GM12878 (cell line): ENCODE measurements at regions not wholly inside any gene's neighbourhood (a gene's known extent, or its start where the extent isn't known, plus 50 kb on each side); places are given as distances from the start of the nearest gene placed in this dataset.

Source experiments
- ATAC-seq: fragments of 200-7000 bp; cut with Tn5 transposase; 3 replicates; pipeline ENCODE4 v1.9.1; 2020; ENCODE audit warnings: mild to moderate bottlenecking, moderate library complexity
- BruUV-seq: library from RNA; stranded (reverse); fragments of 400-500 nt; replicated peaks from 2 replicates; lab custom pipeline; 2021; lab: Mats Ljungman, UMichigan
- CTCF ChIA-PET: fragments of 300-600 bp; sonication (Branson Sonifier 250); formaldehyde crosslinking; extraction: SDS; loops from one replicate; lab custom pipeline; 2021; ENCODE audit warnings: inconsistent platforms; lab: Yijun Ruan, JAX
- POLR2A ChIA-PET: fragments of 350-600 bp; formaldehyde crosslinking; extraction: SDS; loops from one replicate; lab custom pipeline; 2021; ENCODE audit warnings: inconsistent platforms; lab: Charles Lee
- RAD21 ChIA-PET: fragments of 300-600 bp; sonication (Branson Sonifier 250); formaldehyde crosslinking; loops from one replicate; lab custom pipeline; 2023; ENCODE audit warnings: antibody characterized with exemption; ENCODE audit not compliant: unreplicated experiment; lab: Charles Lee
- SMC1A ChIA-PET: fragments of 300-600 bp; sonication (Branson Sonifier 250); formaldehyde crosslinking; loops from one replicate; lab custom pipeline; 2023; ENCODE audit not compliant: unreplicated experiment, uncharacterized antibody; lab: Charles Lee
- DNase-seq: peaks from one replicate; pipeline ENCODE4 v3.0.0-alpha.2; 2011; ENCODE audit warnings: low read depth, low spot score
- FAIRE-seq: peaks from 3 replicates; lab custom pipeline; 2011; peaks lifted over from hg19 to GRCh38; lab: Jason Lieb, UNC
- H2AFZ ChIP-seq: 2 replicates; pipeline ENCODE4 v1.6.0; 2011; ENCODE audit warnings: low read depth, low read length, control low read depth; ENCODE audit not compliant: control insufficient read depth
- H3K27ac ChIP-seq: 2 replicates; pipeline ENCODE4 v1.5.1; 2011; ENCODE audit warnings: control low read depth; ENCODE audit not compliant: control insufficient read depth, insufficient read depth
- H3K27me3 ChIP-seq, 2 experiments: replicated peaks in 1 of 2; 2 replicates each; pipeline versions ENCODE4 v1.6.0 to v1.6.1; 2011; ENCODE audit warnings: low read length in 1 of 2; ENCODE audit not compliant: control insufficient read depth in 2 of 2, insufficient read depth in 2 of 2
- H3K36me3 ChIP-seq, 2 experiments: 2 replicates each; pipeline ENCODE4 v1.5.1; 2011; ENCODE audit warnings: low read length in 1 of 2; ENCODE audit not compliant: control insufficient read depth in 2 of 2, insufficient read depth in 2 of 2
- H3K4me1 ChIP-seq: 2 replicates; pipeline ENCODE4 v1.6.1; 2011; ENCODE audit warnings: mild to moderate bottlenecking, low read length, moderate library complexity, mixed read lengths; ENCODE audit not compliant: control insufficient read depth, insufficient read depth
- H3K4me2 ChIP-seq: 2 replicates; pipeline ENCODE4 v1.6.0; 2011; ENCODE audit warnings: control low read depth; ENCODE audit not compliant: control insufficient read depth, insufficient read depth
- H3K4me3 ChIP-seq: fragments of 200-600 bp; sonication (generic); 2 replicates; pipeline ENCODE4 v1.5.1; 2016
- H3K79me2 ChIP-seq: 2 replicates; pipeline ENCODE4 v1.6.0; 2011; ENCODE audit warnings: low read length; ENCODE audit not compliant: control insufficient read depth, insufficient read depth
- H3K9ac ChIP-seq: 2 replicates; pipeline ENCODE4 v1.8.0; 2011; ENCODE audit warnings: low read length, control low read depth, mixed read lengths; ENCODE audit not compliant: control insufficient read depth, insufficient read depth
- H3K9me3 ChIP-seq: replicated peaks from 3 replicates; pipeline ENCODE4 v1.5.1; 2011; ENCODE audit warnings: mild to moderate bottlenecking, low read length; ENCODE audit not compliant: control insufficient read depth, insufficient read depth
- H4K20me1 ChIP-seq: 2 replicates; pipeline ENCODE4 v1.6.0; 2011; ENCODE audit not compliant: control insufficient read depth, insufficient read depth
- CBX3 ChIP-seq: fragments of 200-600 bp; sonication (generic); IDR thresholded peaks from 2 replicates; pipeline ENCODE4 v1.6.1; 2016; ENCODE audit warnings: low read depth, borderline replicate concordance
- HDGF ChIP-seq: fragments of 450-650 bp; IDR thresholded peaks from 2 replicates; pipeline ENCODE4 v1.6.1; 2016; ENCODE audit warnings: antibody characterized with exemption
- JUNB ChIP-seq: IDR thresholded peaks from 2 replicates; pipeline ENCODE4 v1.6.1; 2016; ENCODE audit warnings: antibody characterized with exemption, mild to moderate bottlenecking
- JUND ChIP-seq: IDR thresholded peaks from 2 replicates; pipeline ENCODE4 v1.6.1; 2012; ENCODE audit warnings: low read depth, mild to moderate bottlenecking, low read length, improper control_type of control experiment, moderate library complexity
- NFXL1 ChIP-seq: fragments of 450-650 bp; IDR thresholded peaks from 2 replicates; pipeline ENCODE4 v1.6.1; 2017; ENCODE audit warnings: antibody characterized with exemption, mild to moderate bottlenecking, borderline replicate concordance
- STAT1 ChIP-seq: fragments of 450-650 bp; conservative IDR thresholded peaks from 2 replicates; pipeline ENCODE4 v1.6.1; 2014; ENCODE audit warnings: antibody characterized with exemption, mild to moderate bottlenecking
- ZBED1 ChIP-seq: IDR thresholded peaks from 2 replicates; pipeline ENCODE4 v1.6.1; 2016; ENCODE audit warnings: borderline replicate concordance
- ZNF622 ChIP-seq: fragments of 450-650 bp; IDR thresholded peaks from 2 replicates; pipeline ENCODE4 v1.6.1; 2017; ENCODE audit warnings: mild to moderate bottlenecking, inconsistent platforms
- WGBS: methylation state at CpG from one replicate; pipeline ENCODE4 v1.1.6; 2016; ENCODE audit warnings: low lambda C conversion rate; ENCODE audit not compliant: insufficient replicate concordance, insufficient coverage; ENCODE audit errors: missing lambda C conversion rate; 5-methylcytosine and 5-hydroxymethylcytosine counted together
- in situ Hi-C: fragments of 300-500 bp; cut with MboI; formaldehyde crosslinking; loops from 9 replicates; pipeline ENCODE4 v1.14.3; 2018; ENCODE audit warnings: mixed read lengths
- intact Hi-C: fragments of 100-400 bp; cut with micrococcal nuclease; formaldehyde crosslinking; loops from one replicate; pipeline ENCODE4 v1.14.2; 2022; ENCODE audit not compliant: unreplicated experiment
- TF ChIP-seq, protein P1 (sequence below): fragments of 450-650 bp; IDR thresholded peaks from 2 replicates; pipeline ENCODE4 v1.6.1; 2016; ENCODE audit warnings: mild to moderate bottlenecking, moderate library complexity, borderline replicate concordance

DNA sequence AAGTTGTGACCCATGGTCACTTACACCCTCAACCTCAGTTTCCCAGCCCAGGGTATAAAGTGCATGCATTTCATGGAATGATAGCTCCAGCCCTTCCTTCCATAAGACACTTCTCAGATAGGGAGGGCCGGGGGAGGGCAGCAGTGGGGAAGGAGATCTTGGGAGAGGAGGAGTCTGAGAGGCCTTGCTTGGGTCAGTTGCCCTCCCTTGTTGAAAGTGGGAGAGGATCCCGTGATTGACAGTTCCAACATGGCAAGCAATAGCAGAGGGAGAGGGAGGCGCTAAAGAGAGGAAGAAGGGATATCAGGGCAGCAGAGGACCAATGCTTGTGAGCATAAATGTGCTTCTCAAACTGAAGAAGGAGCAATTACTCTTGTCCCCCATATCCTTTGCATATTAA is 244.4 kb downstream of the CHRM3 start:
- WGBS: 3% methylated on average over 3 of the region's 3 CpGs
- in situ Hi-C loops: no loop called here
- no peak for FAIRE-seq
- TF ChIP-seq ZNF622 (no peak), CBX3 (no peak), STAT1 (no peak), NFXL1 (no peak), ZBED1 (no peak), HDGF (no peak), JUNB (no peak), JUND (no peak)
- TF ChIP-seq, protein P1, sequence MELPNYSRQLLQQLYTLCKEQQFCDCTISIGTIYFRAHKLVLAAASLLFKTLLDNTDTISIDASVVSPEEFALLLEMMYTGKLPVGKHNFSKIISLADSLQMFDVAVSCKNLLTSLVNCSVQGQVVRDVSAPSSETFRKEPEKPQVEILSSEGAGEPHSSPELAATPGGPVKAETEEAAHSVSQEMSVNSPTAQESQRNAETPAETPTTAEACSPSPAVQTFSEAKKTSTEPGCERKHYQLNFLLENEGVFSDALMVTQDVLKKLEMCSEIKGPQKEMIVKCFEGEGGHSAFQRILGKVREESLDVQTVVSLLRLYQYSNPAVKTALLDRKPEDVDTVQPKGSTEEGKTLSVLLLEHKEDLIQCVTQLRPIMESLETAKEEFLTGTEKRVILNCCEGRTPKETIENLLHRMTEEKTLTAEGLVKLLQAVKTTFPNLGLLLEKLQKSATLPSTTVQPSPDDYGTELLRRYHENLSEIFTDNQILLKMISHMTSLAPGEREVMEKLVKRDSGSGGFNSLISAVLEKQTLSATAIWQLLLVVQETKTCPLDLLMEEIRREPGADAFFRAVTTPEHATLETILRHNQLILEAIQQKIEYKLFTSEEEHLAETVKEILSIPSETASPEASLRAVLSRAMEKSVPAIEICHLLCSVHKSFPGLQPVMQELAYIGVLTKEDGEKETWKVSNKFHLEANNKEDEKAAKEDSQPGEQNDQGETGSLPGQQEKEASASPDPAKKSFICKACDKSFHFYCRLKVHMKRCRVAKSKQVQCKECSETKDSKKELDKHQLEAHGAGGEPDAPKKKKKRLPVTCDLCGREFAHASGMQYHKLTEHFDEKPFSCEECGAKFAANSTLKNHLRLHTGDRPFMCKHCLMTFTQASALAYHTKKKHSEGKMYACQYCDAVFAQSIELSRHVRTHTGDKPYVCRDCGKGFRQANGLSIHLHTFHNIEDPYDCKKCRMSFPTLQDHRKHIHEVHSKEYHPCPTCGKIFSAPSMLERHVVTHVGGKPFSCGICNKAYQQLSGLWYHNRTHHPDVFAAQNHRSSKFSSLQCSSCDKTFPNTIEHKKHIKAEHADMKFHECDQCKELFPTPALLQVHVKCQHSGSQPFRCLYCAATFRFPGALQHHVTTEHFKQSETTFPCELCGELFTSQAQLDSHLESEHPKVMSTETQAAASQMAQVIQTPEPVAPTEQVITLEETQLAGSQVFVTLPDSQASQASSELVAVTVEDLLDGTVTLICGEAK: no peak
- Histone ChIP-seq H3K4me1 (no peaks in the 10 kb centered on the region), H3K4me3 (no peak overlapping the region), H3K36me3 (no peaks in the 10 kb centered on the region), H3K9me3 (no peaks in the 10 kb centered on the region), H4K20me1 (no peaks in the 10 kb centered on the region), H2AFZ (no peak overlapping the region), H3K4me2 (no peak overlapping the region), H3K9ac (no peak overlapping the region), H3K27me3 (no peaks in the 10 kb centered on the region), H3K79me2 (no peaks in the 10 kb centered on the region), H3K27ac (no peak overlapping the region)
- no peak for DNase-seq
- ChIA-PET POLR2A (interaction anchor here (0.5 kb wide), 1 partner anchor 76 kb away, joined by 5 read pairs; no protein-coding TSS in a partner anchor), CTCF (no interaction called here), SMC1A (no interaction called here), RAD21 (no interaction called here)
- ATAC-seq: no peak
- no TSS peak for BruUV-seq
- intact Hi-C loops: no loop called here
